HG02852 (cell line): ENCODE measurements at regions not wholly inside any gene's neighbourhood (a gene's known extent, or its start where the extent isn't known, plus 50 kb on each side); places are given as distances from the start of the nearest gene placed in this dataset.
"Not testable (repeated sequence)": the region's sequence is repeated elsewhere in the genome, so short reads cannot be mapped to it uniquely, and the experiment has no call there.

Experiments
- ATAC-seq: cut with Tn5 transposase; IDR thresholded peaks from one replicate; pipeline ENCODE4 v1.9.1; 2021; ENCODE audit warnings: mild to moderate bottlenecking, moderate library complexity; ENCODE audit not compliant: unreplicated experiment

DNA sequence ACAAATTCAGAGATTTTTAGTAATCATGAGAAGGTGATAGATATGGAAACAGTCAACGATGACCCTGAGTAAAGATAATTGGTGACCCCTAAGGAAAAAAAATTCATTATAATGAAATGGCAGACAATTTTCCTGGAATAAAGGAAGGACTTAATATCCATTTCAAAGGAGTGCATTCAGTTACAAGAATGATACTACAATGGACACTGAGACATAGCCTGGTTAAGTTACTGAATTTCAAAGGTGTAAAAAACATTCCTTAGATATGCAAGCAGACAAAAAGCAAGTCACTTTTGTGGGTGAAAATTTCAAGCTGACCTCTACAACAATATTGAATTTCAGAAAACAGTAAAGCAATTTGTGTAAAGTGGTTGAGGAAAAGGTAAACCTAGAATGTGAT lies 1012.5 kb upstream of the SEMA6A start:
- no peak for ATAC-seq

DNA sequence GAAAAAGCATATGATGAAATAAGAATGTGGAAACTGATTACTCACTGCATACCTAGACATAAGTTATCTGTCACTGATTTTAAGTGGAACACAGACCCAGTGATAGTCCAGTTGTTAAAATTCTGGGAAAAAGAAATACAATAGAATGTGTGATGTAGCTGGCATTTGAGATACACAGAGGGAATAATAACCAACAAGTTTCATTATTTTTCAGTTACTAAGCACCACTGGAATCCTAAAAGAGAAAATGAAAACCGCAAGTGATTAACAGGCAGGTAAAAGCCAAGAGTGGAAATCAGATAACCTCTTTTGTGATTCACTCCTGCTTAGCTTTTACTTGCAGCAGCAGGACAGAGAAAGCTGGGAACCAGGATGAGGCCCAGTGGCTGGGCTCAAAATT lies 994.0 kb upstream of the SEMA6A start:
- no peak for ATAC-seq

DNA sequence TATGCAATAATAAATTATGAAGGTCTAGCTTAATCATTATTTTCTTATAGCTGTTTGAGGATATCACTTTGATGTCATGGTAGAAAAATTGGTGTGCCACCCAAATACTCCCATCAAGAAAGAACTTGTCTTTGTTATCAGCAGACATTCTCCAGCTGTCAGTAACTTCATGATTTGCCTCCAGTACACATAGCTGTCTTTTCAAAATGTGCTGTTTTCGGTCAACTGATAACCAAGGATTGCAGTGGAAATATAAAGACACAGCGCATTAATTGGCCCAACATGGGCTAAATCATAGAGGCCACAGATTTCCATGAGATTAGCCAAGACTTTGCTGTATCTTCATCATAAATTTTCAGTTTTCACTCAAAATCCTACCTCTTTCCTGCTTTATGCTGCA lies 993.5 kb upstream of the SEMA6A start:
- ATAC-seq, result no peak

DNA sequence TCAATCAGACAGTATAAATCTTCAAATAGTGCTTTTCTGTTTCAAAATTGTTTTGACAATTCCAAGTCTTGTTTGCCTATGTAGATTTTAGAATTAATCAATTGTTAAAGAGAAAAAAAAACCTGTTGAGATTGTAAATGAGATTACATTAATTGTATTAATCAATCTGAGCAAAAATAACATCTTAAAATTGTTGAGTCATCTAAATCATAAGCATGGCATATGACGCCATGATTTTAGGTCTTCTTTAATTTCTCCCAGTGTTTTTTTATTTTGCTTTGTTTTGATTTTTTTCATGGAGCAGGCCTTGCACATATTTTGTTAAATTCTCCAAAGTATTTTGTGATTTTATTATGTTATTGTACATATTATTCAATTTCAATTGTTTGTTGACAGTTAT lies 988.0 kb upstream of the SEMA6A start:
- no peak for ATAC-seq

DNA sequence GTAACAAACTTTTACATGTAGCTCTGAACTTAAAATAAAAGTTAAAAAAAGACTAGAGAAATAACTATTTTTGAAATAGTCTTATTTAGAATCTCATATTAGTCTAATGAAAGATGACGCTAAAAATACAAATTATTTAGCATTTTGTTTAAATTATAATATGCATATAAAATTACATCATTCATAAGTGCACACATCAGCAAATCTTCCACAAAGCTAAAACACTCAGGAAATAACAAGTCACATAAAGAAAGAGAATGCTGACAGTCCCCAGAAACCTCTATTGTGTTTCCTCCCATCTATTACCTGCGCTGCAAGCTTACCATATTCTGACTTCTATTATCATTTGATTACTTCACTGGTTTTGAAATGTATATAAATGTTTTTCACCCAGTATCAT lies 986.9 kb upstream of the SEMA6A start:
- no peak for ATAC-seq

DNA sequence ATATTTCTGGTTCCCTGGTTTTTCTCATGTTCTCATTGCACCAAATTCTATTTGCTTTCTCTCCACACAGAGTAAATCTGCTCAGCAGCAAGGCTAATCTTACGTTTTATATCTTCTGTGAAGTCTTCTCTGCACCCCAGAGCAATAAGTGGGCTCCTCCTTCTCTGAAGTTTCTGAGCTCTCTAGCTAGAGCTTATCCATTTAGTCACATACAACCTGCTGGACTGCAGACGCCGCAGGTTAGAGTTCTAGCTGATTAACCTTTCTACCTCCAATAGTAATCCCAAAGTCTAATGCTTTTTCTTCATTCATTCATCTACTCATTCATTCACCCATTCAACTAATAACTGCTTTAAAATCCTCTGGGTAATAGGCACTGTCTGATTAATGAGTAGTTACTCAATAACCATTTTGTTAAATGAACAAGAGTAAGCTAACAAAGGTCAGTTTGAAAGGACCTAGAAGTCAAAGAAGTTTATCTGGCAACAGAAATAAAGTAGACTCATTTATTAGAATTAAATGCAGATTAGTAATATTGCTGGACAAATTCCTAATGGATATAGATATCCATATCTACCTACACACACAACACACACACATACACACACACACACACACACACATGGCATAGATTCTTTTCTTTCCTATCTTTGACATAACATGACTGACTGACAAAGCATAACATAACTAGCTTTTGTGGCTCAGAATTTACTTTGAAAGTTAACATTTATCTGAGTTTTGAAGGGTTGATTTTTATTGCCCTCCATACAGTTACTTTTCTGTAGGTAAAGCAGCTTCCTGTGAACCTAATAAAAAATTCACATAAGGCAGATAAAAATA lies 984.6 kb upstream of the SEMA6A start:
- ATAC-seq, result no peak

DNA sequence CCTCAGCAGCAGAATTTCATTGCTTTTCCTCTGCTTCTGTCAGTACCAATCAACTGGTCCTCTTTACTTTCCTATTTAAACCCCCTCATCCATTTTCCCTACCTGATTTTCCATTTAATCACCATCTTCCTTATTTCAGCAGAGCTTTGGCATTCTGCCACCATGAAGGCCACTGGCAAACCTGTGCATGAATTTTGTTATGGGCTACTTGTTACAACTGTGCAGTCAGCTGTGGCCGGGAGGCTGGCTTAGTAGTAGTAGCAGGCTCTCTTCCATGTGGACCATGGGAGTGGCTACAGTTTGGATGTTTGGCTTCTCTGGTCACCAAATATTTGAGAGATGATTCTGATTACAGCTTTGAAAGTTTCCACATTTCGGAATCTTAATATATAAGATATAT lies 976.6 kb upstream of the SEMA6A start:
- no peak for ATAC-seq

DNA sequence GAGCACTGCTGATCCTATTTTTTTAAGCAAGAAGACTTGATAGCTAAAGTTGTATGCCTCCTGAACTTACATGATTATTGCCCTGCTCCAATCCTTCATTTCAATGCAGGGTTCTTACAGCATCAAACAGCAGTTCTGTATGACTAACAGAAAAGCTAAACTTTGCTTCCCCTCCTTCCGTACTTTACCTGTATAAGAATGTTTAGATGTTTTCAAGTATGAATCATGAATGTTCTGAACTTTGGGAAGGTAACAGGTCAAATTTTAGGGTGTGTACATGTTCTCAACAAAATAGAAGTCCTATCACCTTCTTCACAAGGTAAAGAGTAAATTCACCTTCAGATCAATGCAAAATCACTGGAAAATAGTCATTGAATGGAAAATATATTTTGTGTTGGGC lies 972.6 kb upstream of the SEMA6A start:
- ATAC-seq, result no peak

DNA sequence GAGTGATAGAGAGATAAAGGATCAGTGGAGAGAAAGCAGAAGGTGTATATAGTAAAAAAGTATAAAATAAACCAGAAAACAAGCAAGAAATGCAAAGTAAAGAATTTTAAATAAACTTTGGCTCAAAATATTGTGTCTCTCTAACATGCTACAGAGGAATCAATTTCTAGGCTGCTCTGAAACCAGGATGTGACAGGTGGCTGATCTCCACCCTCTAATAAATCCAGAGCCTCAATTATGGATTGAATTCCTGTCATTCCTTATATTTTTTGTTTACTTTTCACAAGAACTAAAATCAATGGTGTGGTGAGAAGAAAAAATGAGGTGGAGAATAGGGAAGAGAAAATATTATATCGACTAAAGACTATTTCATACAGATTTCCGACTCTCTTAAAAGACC lies 965.1 kb upstream of the SEMA6A start:
- ATAC-seq, result no peak

DNA sequence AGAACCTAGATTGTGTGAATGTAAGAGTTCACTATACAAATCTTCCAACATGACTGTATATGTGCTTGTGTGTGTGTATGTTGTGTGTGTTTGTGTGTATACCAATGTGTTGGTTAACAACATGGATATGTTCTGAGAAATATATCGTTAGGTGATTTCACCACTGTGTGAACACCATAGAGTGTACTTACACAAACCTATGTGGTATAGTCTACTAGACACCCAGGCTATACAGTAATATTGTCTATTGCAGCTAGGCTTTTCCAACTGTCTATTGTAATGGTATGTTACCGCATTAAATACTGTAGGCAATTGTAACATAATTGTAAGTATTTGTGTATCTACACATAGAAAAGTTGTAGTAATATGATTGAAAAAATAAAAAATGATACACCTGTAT lies 959.2 kb upstream of the SEMA6A start:
- no peak for ATAC-seq

DNA sequence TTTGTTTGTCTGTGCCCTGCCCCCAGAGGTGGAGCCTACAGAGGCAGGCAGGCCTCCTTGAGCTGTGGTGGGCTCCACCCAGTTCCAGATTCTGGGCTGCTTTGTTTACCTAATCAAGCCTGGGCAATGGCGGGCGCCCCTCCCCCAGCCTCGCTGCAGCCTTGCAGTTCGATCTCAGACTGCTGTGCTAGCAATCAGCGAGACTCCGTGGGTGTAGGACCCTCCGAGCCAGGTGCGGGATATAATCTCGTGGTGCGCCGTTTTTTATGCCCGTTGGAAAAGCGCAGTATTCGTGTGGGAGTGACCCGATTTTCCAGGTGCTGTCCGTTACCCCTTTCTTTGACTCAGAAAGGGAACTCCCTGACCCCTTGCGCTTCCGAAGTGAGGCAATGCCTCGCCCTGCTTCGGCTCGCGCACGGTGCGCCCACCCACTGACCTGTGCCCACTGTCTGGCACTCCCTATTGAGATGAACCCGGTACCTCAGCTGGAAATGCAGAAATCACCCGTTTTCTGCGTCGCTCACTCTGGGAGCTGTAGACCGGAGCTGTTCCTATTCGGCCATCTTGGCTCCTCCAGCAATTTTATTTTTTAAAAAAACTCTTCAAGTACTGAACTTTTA lies 958.5 kb upstream of the SEMA6A start:
- not testable (repeated sequence) for ATAC-seq

DNA sequence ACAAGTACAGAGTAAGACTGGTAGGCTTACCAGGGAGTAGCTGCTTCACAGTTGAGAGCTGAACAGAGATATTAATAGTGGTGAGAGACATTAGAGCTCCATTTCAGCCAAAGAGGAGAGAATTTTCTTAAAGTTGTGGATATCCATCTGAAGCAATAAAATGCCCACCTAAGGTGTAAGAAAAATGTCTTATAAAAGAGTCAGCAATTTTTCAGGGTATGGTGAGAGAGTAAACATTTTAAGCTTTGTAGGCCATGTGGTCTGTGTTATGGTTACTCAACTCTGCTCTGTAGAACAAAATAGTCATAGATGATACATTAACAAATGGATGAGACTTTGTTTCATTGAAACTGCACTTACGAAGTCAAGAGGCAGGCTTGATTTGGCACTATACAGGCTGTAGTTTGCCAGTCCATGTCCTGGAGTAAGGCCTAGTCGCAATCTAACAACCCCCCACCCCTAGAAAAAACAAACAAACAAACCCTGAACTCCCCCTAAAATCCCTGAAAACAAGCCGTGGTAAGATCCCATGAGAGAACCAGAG lies 945.4 kb upstream of the SEMA6A start:
- no peak for ATAC-seq

DNA sequence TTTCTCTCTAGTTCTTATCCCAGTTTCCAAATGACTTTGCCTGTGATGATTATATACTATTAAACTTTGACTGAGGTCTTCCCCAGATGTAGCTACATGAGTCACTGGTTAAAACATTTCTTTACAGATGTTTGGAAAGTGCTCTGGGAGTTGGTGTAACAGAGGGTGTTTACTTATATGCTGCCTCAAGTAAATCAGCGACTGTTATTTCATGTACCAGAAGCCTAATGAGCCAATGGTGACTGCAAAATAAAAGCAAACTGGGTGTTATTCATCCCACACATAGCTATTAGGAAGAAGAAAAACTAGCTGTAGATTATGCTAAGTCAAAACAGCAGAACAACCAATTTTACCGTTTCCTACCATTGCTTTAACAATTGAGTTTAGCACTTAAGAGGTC lies 929.7 kb upstream of the SEMA6A start:
- ATAC-seq, result no peak

DNA sequence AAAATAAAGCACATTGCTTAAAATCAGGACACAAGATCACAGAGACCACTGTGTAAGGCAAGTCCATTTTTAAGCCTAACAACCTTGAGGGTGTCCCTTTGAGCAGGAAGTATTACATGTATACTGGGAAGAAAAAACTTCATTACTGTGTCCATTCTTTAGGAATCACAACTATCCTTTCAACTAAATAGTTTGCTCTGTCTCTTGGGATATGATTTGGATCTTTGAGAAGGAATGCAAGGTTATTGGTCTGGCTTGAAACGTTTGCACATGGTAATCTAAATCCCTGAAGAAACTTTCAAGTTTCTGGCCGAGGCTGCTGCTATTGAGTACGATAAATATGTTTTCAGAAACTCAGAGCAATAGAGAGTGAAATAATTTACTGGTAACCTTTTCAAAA lies 923.0 kb upstream of the SEMA6A start:
- ATAC-seq, result no peak

DNA sequence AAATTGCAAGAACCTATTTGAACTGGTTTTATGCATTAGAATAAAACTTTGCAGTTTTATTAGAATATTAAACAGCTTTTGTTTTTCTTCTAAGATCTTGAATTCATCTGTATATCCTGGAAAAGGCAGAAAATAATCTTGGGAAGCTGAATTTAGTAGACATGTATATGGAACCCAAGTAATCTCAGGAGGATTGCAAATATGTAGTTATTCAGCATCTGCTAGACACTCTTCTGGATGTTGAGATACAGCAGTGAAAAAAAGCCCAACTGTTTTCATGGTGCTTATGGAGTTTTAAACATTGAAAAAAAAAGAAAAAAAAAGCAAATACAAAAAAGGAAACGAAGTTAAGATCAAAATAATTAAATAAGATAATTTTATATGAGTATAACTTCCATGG lies 922.2 kb upstream of the SEMA6A start:
- no peak for ATAC-seq

DNA sequence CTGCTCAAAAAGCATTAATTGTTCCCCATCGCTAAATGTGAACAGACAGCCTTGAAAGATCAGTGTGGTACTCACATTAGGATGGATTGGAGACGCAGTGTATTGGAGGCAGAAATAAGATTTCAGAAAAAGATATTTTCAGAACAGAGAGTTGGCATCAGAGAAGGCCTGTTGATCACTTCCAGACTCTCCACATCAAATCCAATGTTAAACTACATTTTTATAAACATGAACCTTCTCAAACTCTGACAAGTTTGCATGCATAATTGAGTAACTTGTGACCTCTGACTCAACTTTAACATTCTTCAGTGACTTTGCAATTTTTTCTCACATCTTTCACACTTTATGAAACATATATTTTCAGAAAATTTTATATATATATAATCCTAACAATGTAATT lies 919.6 kb upstream of the SEMA6A start:
- ATAC-seq, result no peak

DNA sequence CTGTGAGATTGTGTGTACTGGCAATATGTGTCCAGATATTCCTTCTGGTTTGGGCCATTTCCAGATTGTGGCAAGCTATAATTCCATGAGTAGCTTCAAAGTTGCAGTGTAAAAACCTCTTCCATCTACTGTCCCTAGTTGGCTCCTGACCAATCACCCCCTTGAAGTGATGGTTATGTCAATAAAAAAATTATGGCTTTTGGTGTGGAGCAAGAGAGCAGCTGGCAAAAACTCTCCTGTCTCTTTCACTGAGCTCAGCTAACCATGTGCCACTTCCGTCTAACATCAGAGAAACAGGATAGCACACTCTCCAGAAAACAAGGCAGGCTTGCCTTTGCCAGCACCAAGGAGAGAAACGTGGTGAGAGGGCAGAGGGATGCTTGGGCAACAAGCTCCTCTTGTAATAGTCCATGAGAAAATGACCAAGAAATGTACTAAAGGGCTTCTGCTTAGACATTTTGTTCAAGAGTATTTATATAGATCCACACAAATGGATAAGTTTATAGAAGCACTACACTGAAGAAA lies 914.4 kb upstream of the SEMA6A start:
- no peak for ATAC-seq

DNA sequence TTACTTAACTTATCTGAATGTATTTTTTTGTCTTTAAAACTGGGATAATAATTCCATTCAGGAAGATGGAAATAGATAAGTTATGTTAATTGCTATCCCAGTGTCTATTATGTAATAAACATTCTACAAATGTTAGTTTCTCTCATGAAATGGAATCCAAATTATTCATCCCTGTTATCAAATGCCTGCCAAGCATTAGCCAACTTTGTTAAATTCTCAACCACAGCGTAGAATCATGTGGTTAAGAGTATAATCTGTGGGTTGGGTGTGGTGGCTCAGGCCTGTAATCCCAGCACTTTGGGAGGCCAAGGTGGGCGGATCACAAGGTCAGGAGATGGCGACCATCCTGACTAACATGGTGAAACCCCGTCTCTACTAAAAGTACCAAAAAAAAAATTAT lies 912.9 kb upstream of the SEMA6A start:
- no peak for ATAC-seq

DNA sequence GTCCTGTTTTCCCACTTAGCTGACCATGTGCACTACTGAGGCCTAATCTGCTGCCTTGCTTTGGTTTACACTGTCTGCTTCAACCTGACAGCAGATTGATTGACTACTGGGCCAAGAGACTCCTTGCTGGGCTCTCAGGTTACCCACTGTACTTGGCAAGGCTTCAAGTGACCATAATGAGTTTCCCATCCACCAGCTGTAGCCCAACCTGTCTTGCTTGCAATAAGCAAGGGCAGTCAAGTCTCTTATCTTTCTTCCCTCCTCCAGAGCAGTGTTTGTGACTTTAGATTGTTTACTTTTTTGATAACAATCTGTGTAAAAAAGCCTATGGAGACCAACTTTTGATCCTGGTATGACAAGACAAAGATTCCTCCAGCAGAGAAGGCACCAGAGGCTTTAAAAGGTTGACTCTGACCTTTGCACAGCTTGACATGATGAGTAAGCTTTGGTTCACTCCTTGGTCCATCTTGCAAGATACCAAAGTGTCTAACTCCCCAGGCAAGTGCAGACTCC lies 912.3 kb upstream of the SEMA6A start:
- ATAC-seq, result no peak

DNA sequence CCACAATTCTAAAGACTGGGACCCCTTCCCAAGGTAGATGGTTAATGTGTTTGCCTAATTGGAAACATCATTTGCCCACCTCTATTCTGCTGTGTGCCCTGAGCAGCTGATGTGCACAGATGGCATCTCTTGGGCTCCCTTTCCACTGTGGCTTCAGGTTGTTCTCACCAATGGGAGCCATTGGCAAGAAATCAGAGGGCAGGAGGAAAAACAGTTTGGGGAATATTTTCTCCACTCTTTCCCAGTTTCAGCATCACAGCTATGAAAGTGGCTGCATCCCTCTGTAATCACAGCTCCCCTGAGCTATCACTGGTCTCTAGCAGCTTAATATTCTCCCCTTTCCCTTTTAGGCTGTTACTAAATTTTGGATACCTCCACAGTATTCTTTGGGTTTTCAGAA lies 911.6 kb upstream of the SEMA6A start:
- ATAC-seq, result no peak

DNA sequence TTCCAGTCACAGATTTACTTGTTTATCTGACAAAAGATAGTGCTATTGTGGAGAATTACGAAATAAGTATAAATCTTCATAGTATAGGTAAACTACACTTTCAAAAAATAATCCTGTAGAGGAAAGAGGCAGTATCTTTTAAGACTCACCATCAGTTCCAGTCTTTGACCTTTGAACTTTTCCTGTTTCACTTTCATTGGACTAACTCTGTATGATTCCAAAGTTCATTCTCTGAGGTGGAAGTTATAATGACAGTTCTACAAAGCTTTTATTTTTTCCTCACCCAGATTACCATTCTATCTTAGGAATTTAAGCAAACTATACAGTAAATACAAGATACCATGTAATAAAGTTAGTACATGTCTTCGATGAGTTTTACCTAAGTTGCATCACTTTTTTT lies 901.3 kb upstream of the SEMA6A start:
- ATAC-seq, result no peak

DNA sequence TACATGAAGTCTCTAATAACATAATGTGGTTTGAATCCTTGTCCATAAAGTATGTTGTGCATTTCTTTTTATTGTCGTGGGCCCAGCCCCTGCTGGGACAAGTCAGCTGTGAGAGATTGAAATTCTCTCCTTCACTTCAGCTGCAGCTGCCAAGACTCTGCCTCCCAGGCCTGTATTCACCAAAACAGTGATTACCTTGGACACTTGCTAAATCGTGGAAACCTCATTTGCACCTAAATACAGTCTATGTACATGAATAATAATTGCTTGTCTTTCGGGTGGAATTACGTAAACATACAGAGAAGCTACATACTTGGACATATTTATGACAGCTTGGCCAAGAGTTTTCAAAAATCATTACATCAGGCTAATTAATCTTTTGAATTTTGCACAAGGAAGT lies 898.5 kb upstream of the SEMA6A start:
- no peak for ATAC-seq
